Esophagus muscularis mucosa (tissue), 4 donors: ENCODE measurements at regions not wholly inside any gene's neighbourhood (a gene's known extent, or its start where the extent isn't known, plus 50 kb on each side); places are given as distances from the start of the nearest gene placed in this dataset.

ENCODE experiments used
- DNase-seq: peaks from one replicate; pipeline ENCODE4 v3.0.0-alpha.2; 2017; ENCODE audit errors: extremely low spot score
- H3K27ac ChIP-seq, 4 donors: fragments of 200-600 bp; sonication (generic); replicated peaks in 1 of 4; 1 replicate in 3 of 4; 2 replicates in 1 of 4; pipeline ENCODE4 v1.5.1; 2016 to 2019; ENCODE audit warnings: mild to moderate bottlenecking in 1 of 4
- H3K27me3 ChIP-seq, 4 donors: fragments of 200-600 bp; sonication (generic); one replicate each; pipeline versions ENCODE4 v1.5.1 to v1.6.0; 2016 to 2019
- H3K36me3 ChIP-seq, 4 donors: fragments of 200-600 bp; sonication (generic); one replicate each; pipeline ENCODE4 v1.5.1; 2016 to 2019
- H3K4me1 ChIP-seq, 4 donors: fragments of 200-600 bp; sonication (generic); one replicate each; pipeline ENCODE4 v1.5.1; 2016 to 2019
- H3K4me3 ChIP-seq, 4 donors: fragments of 200-600 bp; sonication (generic); 1 replicate in 2 of 4; 2 replicates in 2 of 4; pipeline ENCODE4 v1.5.1; 2016 to 2019; ENCODE audit warnings: mild to moderate bottlenecking in 4 of 4, moderate library complexity in 1 of 4
- H3K9me3 ChIP-seq, 4 donors: fragments of 200-600 bp; sonication (generic); 1 replicate in 3 of 4; 2 replicates in 1 of 4; pipeline ENCODE4 v1.5.1; 2016 to 2019
- CTCF ChIP-seq, 3 experiments: fragments of 200-600 bp in 2 of 3; fragments of 450-650 bp in 1 of 3; sonication (generic) in 2 of 3; IDR thresholded peaks; one replicate each; pipeline ENCODE4 v1.5.1; 2017 to 2019; ENCODE audit warnings: antibody characterized with exemption in 3 of 3, mild to moderate bottlenecking in 2 of 3, moderate library complexity in 1 of 3
- EP300 ChIP-seq: sonication (generic); formaldehyde crosslinking; IDR thresholded peaks from one replicate; pipeline ENCODE4 v1.6.1; 2017; ENCODE audit warnings: antibody characterized with exemption
- POLR2A ChIP-seq: fragments of 450-650 bp; IDR thresholded peaks from one replicate; pipeline ENCODE4 v1.6.1; 2017; ENCODE audit warnings: antibody characterized with exemption, moderate library complexity, mild to moderate bottlenecking, low read depth
- POLR2AphosphoS5 ChIP-seq, 2 donors: sonication (generic); formaldehyde crosslinking; IDR thresholded peaks; one replicate each; pipeline ENCODE4 v1.6.1; 2017; ENCODE audit warnings: antibody characterized with exemption in 2 of 2
- WGBS: methylation state at CpG from one replicate; pipeline ENCODE4 v1.1.5; 2018; 5-methylcytosine and 5-hydroxymethylcytosine counted together
- intact Hi-C: fragments of 100-400 bp; cut with DNase I; formaldehyde crosslinking; loops from one replicate; pipeline ENCODE4 v1.15.1; 2023

DNA sequence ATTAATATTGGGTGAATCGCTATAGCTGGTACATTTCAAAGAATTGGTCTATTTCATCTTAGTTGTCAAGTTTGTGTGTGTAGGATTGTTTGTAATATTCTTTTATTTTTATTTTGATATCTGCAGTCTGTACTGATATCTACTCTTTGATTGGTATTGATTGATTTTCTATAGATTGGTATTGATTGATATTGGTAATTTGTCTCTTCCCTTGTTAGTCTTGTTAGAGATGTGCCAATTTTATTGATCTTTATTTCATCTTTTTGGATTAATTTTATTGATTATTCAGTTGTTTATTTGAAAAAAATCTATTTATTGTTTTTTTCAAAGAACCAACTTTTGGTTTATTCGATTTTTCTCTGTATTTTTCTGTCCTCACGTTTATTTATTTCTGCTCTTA, 61.4 kb downstream of the TM2D3 start:
- no peaks in the 10 kb centered on the region for H3K4me1 ChIP-seq
- intact Hi-C loops = no loop called here
- no peak for TF ChIP-seq EP300
- TF ChIP-seq CTCF (IDR thresholded peaks at IDR 0.05) = no peak
- H3K4me3 ChIP-seq = no peak overlapping the region
- 85% methylated on average over 3 of the region's 3 CpGs for WGBS
- H3K36me3 ChIP-seq = no peaks in the 10 kb centered on the region
- H3K27me3 ChIP-seq = no peaks in the 10 kb centered on the region
- H3K9me3 ChIP-seq = peaks cover 0 to 11% (median 0%) of the 10 kb centered on the region in 4 donors
- H3K27ac ChIP-seq = no peak overlapping the region
- no peak for DNase-seq

GRCh38 chr15:101583284-101583683, 68.9 kb downstream of the TM2D3 start:
- no peaks in the 10 kb centered on the region for H3K36me3 ChIP-seq
- H3K27me3 ChIP-seq = peaks cover 0 to 18% (median 0%) of the 10 kb centered on the region in 4 donors
- DNase-seq = no peak
- intact Hi-C loops = no loop called here
- H3K4me1 ChIP-seq = no peaks in the 10 kb centered on the region
- TF ChIP-seq EP300 = no peak
- TF ChIP-seq POLR2A = no peak
- no peak for TF ChIP-seq POLR2AphosphoS5 (IDR thresholded peaks at IDR 0.05)
- H3K27ac ChIP-seq = no peak overlapping the region
- no peak overlapping the region for H3K4me3 ChIP-seq
- peaks cover 0 to 7% (median 3%) of the 10 kb centered on the region in 4 donors for H3K9me3 ChIP-seq

GRCh38 chr15:101580431-101580830, 71.8 kb downstream of the TM2D3 start:
- intact Hi-C loops = no loop called here
- Histone ChIP-seq H3K9me3 (peaks cover 0 to 7% (median 3%) of the 10 kb centered on the region in 4 donors), H3K4me1 (no peaks in the 10 kb centered on the region), H3K4me3 (no peak overlapping the region), H3K27me3 (peaks cover 0 to 20% (median 0%) of the 10 kb centered on the region in 4 donors), H3K36me3 (no peaks in the 10 kb centered on the region), H3K27ac (no peak overlapping the region)
- TF ChIP-seq POLR2A (no peak), CTCF (IDR thresholded peaks at IDR 0.05) (no peak), POLR2AphosphoS5 (IDR thresholded peaks at IDR 0.05) (no peak), EP300 (no peak)
- DNase-seq = no peak
- WGBS = 85% methylated on average over 11 of the region's 11 CpGs

DNA sequence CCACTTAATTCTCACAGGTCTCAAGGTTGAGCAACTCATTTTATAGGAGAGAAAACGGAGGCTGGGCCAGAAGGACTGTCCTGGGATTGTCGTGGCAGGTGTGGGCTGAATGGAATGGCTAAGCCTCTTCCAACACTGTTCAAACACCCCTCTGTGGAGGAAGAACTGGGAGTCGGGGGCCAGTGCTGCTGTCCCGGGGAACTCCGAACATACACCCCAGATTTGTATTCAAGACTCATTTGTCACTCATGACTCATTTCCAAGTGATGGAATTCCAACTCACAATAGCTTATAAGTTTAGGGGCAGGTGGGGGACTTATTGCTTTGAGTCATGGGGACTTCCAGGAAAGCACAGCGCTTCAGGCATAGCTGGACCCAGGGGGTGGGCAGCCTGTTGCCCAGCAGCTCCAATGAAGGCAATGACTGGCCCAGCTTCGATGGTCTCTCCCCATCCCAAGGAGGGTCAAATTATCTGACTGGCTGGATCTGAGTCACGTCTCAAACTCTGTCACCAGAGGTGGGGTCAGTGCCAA, 72.5 kb downstream of the TM2D3 start:
- DNase-seq = no peak
- Histone ChIP-seq H3K27ac (no peak overlapping the region), H3K36me3 (no peaks in the 10 kb centered on the region), H3K27me3 (peaks cover 0 to 20% (median 0%) of the 10 kb centered on the region in 4 donors), H3K9me3 (peaks cover 0 to 7% (median 3%) of the 10 kb centered on the region in 4 donors), H3K4me3 (no peak overlapping the region), H3K4me1 (no peaks in the 10 kb centered on the region)
- WGBS = 53% methylated on average over 8 of the region's 8 CpGs
- TF ChIP-seq EP300 (no peak), CTCF (IDR thresholded peaks at IDR 0.05) (no peak)
- intact Hi-C loops = no loop called here

DNA sequence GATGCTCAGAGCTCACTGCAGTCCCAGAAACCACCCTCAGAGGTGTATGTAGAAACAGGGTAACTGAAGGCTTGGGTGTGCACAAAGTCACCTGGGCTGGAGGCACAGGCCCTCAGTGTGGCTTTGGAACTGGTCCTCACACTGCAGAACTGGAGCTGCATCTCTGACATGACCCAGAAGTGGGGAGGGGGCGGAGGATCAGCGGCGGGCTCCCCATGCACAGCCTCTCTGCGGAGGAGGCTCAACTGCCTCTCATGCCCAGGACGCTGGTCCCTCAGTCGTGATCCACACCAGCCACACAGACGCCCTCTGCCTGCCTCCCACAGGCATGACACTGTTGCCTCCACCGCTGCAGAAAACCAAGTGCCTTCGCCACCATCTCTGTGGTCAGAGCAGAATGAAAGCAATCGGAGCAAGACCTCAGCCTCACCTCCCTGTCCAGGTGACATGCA, 73.7 kb downstream of the TM2D3 start:
- Histone ChIP-seq H3K27ac (no peak overlapping the region), H3K4me3 (no peak overlapping the region), H3K36me3 (no peaks in the 10 kb centered on the region), H3K9me3 (peaks cover 0 to 7% (median 1%) of the 10 kb centered on the region in 4 donors), H3K27me3 (peaks cover 0 to 20% (median 0%) of the 10 kb centered on the region in 4 donors), H3K4me1 (no peaks in the 10 kb centered on the region)
- DNase-seq = peak; percentile 86
- no CpG with 5 or more reads among the region's 10 CpGs for WGBS
- intact Hi-C loops = no loop called here
- TF ChIP-seq CTCF (IDR thresholded peaks at IDR 0.05) (peak in 2 of 3 experiments; percentile 18 to 48), EP300 (no peak)
